MV-4-11 (cell line): ENCODE measurements at regions not wholly inside any gene's neighbourhood (a gene's known extent, or its start where the extent isn't known, plus 50 kb on each side); places are given as distances from the start of the nearest gene placed in this dataset.

Source experiments
- DNase-seq: peaks from one replicate; lab custom pipeline; 2025; lab: John Stamatoyannopoulos, UW

- DNase-seq, result peak; percentile 38
Observed at GRCh38 chr4:23956601-23957364, 66.9 kb upstream of the PPARGC1A start.

GRCh38 chr4:23952258-23952657, 62.4 kb upstream of the PPARGC1A start:
- peak; percentile 68 for DNase-seq

DNA sequence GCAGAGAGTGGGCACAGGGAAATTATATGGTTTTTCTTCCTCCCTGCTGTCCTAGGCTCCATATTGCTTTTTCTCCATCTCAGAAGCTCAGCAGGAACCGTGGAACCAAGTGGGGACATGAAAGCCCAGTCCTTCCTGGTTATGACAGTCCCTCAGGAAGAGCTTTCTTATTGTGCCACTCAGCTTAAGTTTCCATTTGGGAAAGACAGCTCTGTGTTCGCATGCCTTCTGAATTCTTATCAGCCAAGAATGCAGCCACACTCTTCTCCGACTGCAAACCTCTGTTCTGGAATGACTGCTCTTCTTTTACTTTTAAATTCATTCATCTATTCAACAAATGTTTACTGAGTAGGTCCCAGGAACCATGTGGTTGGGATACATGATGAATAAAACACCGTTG, 58.0 kb upstream of the PPARGC1A start:
- no peak for DNase-seq

- no peak for DNase-seq
Observed at GRCh38 chr4:23946299-23946698, 56.5 kb upstream of the PPARGC1A start.

DNA sequence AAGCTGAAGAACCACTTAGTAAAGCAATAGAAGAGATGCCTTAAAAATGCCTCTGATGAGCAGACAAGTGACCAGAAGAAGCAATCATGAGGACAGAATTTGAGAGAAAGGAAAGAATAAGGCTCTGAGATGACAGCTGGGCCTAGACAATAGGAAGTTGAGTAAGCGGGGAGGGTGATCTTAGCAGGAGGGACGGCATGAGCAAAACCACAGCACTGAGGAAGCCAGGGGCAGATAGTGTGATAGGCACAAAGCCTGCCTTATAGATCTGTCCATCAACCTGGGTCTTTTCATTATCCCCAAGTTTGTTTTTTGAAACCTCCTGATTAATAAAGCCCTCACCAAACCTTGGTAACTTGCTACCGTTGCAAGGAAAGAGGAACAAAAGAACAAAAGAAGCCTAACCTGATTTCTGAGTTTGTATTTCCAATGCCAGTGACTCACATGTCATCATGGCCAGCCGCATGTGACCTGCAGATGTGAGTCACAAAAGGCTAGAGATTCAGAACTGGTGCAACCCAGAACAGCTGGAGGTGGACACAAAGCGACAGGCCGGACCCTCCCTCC, 55.7 kb upstream of the PPARGC1A start:
- DNase-seq, result peak; percentile 93

DNA sequence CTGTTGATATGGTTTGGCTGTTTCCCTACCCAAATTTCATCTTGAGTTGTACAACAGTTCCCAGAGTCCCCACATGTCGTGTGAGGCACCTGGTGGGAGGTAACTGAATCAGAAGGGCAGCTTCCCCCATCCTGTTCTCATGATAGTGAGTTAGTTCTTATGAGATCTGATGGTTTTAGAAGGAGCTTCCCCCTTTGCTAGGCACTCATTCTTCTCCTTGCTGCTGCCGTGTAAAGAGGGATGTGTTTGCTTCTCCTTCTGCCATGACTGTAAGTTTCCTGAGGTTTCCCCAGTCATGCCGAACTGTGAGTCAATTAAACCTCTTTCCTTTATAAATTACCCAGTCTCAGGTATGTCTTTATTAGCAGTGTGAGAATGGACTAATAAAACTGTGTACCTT, 54.7 kb upstream of the PPARGC1A start:
- peak; percentile 1 for DNase-seq

GRCh38 chr4:23943478-23943877, 53.6 kb upstream of the PPARGC1A start:
- DNase-seq, result no peak

- no peak for DNase-seq
Observed at GRCh38 chr4:23942471-23942870, 52.6 kb upstream of the PPARGC1A start.
